Fibroblast of skin of left biceps (primary cell): ENCODE measurements at regions not wholly inside any gene's neighbourhood (a gene's known extent, or its start where the extent isn't known, plus 50 kb on each side); places are given as distances from the start of the nearest gene placed in this dataset.

Experiments
- DNase-seq, 2 experiments: peaks; one replicate each; pipeline ENCODE4 v3.0.0-alpha.2; 2013; ENCODE audit warnings: low read depth in 2 of 2

- no peak for DNase-seq
These were observed 266.1 kb upstream of the SIX2 start for GRCh38 chr2:45275242-45275805.

- no peak for DNase-seq
These were observed 265.1 kb upstream of the SIX2 start for GRCh38 chr2:45274250-45274926.

DNA sequence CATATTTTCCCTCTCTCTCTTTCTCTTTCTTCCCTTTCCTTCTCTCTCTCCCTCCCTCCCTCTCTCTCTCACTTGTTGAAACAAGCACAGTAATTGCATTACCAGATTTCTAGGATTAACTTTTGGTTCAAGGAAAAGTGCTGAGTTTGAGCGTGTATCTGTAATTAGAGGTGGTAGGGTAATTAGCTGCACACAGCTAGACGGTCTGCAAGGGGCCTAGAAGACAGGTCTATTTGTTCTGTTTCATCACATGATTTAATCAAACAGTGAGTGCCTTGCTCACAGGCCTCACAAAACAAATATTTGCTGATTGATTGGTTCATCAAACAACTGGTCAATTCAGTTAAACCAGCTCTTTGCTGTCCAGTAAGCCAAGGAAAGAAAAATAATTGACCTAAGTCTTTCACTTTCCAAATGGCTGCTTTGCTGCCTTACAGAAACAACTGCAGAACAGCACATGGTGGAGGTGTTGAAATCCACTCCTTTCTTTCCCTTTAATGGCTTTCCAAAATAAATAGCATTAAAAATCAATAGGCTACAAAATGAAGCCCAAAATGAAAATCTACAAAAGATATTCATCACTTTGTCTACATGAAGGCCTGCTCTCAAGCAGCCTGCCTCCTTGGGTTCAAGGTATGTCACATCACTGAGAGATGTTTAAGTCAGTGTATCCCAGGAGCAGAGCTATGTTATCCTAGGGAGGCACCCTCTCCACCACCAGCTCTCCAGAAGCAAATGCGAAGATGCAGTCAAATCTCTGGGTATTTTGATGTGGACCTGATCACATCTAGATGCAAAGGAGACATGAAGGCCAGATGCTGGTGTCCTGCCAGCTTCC is 264.4 kb upstream of the SIX2 start:
- no peak for DNase-seq

DNA sequence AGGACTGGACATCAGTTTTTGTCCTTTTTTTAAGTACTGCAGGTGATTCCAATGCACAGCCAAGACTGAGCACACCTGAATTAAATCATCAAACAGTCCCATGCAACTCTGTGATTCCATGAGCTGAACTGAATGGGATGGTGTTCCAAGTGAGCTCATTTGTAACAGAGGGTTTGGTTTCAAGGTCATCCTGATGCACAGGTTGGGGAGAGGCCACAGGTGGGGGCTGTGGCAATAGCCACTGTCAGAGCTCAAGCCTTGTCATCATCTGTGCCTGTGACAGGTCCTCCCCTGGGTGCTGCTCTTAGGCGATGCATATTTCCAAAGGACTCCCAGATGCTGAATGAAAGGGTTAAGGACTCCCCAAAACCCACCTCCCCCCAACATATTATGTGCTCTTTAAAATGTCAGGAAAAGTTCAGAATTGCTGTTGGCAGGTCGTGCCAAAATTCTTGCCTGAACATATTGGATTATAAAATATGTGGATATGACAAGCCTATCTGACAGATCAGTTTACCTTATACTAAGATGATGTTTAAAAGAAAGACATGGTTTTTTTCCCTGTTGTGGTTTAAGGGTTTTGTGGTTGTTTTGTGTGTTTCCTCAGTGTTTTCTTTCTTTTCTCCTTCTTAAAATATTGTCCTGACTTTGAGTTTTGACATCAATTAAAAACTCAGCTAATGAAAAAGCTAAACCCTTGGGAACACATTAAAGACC is 263.5 kb upstream of the SIX2 start:
- no peak for DNase-seq

- no peak for DNase-seq
These were observed 260.0 kb upstream of the SIX2 start for GRCh38 chr2:45269149-45269793.

DNA sequence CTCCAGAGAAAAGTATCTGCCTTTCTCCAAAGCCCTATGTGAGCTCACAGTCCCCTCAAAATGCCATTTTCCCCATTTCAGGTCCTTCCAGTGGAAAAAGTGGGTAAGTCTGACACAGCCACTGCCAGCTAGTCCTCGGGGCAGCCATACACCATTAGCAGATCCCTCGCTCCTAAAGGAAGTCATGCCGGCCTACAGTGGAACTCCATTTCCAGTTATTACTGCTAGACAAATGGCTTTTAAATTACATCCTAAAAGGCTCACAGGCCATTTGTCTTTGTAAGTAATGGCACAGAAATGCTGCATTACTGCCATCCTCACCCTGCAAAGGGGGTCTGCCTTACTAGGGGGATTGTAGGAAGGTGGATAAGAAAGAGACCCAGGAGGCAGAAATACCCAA is 259.4 kb upstream of the SIX2 start:
- DNase-seq: no peak

GRCh38 chr2:45267062-45267792 is 258.0 kb upstream of the SIX2 start:
- DNase-seq: no peak

DNA sequence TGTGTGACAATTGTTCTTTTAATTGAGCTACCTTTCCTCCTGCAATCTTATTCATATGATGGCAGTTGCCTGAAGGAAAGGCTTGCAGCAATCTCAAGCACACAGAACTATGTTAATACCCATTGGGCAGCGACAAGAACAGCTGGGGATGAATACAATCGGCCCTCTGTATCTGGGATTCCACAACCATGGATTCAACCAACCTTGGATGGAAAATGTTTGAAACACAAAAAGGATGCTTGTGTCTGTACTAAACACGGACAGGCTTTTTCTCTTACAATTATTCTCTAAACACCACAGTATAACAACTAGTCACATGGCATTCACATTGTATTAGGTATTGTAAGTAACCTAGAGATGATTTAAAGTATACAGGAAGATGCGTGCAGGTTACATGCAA is 256.1 kb upstream of the SIX2 start:
- DNase-seq: no peak

GRCh38 chr2:45264227-45265225 is 255.3 kb upstream of the SIX2 start:
- no peak for DNase-seq

DNA sequence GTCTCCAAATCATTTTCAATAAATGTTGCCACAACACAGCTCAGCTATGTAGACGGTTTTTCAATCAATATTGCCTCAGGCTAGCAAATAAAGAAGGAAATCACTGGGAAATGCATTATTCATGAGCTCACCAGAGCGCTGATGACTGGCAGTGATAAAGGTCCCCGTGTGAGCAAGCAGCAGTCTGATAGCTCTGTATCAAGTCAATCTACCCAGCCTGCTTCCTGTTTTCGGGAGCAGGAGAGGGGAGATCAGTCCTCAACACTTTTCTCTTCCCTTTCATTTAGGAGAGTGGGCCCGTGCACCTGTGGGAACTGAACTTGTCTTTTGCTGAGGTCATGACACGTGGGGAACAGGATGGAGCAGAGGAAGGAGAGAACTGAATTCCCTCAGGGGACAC is 253.9 kb upstream of the SIX2 start:
- DNase-seq: no peak

DNA sequence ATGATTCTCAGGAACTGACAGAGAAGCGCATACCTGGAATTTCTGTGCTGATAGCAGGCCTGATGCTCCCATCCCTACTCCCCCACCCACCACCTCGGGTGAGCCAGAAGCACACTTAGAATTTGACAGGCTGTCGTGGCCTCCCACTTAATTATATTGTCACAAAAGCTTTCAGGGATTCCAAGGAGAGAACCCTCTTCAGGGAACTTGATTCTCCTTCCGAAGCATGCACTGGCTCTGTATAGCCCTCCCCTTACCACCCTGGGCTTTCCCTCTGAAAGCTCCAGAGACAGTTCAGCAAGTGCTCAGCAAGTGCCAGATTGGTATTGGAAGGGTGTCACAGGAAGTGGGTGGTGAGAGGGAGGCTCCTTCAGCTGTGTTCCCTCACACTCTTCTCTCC is 252.5 kb upstream of the SIX2 start:
- DNase-seq: no peak

- DNase-seq: no peak
These were observed 251.7 kb upstream of the SIX2 start for GRCh38 chr2:45260946-45261345.

GRCh38 chr2:45259547-45260160 is 250.4 kb upstream of the SIX2 start:
- no peak for DNase-seq

GRCh38 chr2:45259138-45259537 is 249.9 kb upstream of the SIX2 start:
- DNase-seq: no peak

GRCh38 chr2:45258311-45258710 is 249.1 kb upstream of the SIX2 start:
- DNase-seq: no peak

DNA sequence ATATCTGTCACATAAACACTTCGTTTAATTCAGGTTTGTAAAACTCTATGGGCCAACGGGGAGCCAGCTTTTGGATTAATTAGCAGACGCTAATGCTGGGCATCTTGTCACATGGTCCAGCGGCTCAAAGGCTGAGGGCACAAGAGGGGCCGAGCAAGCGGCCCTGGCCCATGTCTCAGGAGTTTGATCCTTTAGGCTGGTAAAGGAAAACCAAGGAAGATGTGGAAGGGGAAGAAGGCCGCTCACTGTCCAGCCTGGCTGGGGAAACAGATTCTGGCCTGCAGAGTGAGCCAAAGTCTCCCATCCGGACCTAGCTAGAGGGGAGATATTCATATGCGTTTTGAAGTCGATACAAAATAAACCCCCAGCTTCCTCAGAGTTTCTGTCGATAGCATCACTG is 248.6 kb upstream of the SIX2 start:
- no peak for DNase-seq

GRCh38 chr2:45256867-45257641 is 247.8 kb upstream of the SIX2 start:
- no peak for DNase-seq

DNA sequence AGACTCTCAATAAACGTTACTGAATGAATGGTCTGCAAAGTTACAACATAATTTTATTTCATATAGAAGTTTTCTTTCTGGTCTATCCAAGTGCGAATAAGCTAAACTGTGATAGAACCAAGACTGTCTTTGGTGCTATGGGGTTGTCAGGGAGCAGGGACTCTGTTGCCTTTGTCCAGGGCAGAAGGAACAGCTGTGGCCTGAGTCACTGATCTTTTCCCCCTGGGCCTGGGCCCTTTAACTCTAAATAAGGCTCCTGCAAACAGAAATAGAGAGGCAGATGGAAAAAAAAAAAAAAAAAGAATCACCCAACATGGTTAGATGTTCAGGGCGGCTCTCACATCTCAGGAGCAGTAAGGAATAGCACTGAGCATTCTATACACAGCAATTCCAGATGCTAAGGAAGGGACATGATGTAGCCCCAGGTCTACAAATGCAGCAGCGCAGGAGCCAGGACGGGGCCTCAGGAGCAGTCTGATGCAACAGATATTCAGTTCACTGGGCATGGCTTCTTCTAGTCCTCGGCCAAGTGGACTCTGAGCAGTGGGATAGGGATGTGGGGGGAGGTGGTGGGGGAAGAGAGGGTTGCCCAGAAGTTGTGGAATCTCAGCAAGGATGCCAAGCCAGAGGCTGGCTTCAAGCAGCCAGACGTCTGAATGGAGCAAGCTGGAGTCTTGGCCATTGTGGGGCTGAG is 247.1 kb upstream of the SIX2 start:
- DNase-seq: no peak
